HEK293 (cell line): ENCODE measurements at regions not wholly inside any gene's neighbourhood (a gene's known extent, or its start where the extent isn't known, plus 50 kb on each side); places are given as distances from the start of the nearest gene placed in this dataset.

Source experiments
- GLIS1 ChIP-seq: fragments of 450-650 bp; formaldehyde crosslinking; IDR thresholded peaks from 2 replicates; pipeline ENCODE4 v1.5.1; 2016; ENCODE audit warnings: missing biosample characterization, missing genetic modification characterization
- YY1 ChIP-seq: fragments of 450-650 bp; formaldehyde crosslinking; IDR thresholded peaks from 2 replicates; pipeline ENCODE4 v1.5.1; 2018; ENCODE audit warnings: missing biosample characterization, missing genetic modification characterization
- TF ChIP-seq, protein P1 (sequence below): fragments of 450-650 bp; formaldehyde crosslinking; IDR thresholded peaks from 2 replicates; pipeline ENCODE4 v1.5.1; 2016; ENCODE audit warnings: missing biosample characterization, missing genetic modification characterization

DNA sequence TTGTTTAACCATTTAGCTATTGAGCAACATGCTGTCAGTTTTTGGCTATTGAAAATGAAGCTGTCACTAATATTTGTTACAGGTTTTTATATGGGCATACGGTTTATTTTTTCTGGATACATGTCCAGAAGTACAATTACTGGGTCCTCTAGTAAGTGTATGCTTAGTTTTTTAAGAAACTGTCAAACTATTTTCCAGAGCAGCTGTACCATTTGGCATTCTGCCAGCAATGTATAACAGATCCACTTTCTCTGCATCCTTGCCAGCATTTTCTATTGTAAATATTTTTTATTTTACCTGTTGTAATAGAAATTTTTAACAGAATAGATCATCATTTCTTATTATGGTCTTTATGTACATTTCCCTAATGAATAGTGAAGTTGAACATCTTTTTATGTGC is 658.8 kb downstream of the EDEM1 start:
- TF ChIP-seq, protein P1, sequence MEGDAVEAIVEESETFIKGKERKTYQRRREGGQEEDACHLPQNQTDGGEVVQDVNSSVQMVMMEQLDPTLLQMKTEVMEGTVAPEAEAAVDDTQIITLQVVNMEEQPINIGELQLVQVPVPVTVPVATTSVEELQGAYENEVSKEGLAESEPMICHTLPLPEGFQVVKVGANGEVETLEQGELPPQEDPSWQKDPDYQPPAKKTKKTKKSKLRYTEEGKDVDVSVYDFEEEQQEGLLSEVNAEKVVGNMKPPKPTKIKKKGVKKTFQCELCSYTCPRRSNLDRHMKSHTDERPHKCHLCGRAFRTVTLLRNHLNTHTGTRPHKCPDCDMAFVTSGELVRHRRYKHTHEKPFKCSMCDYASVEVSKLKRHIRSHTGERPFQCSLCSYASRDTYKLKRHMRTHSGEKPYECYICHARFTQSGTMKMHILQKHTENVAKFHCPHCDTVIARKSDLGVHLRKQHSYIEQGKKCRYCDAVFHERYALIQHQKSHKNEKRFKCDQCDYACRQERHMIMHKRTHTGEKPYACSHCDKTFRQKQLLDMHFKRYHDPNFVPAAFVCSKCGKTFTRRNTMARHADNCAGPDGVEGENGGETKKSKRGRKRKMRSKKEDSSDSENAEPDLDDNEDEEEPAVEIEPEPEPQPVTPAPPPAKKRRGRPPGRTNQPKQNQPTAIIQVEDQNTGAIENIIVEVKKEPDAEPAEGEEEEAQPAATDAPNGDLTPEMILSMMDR (tag by site-specific recombination) = no peak
- TF ChIP-seq YY1 (no peak), GLIS1 (no peak)
